GM19463 (cell line): ENCODE measurements at regions not wholly inside any gene's neighbourhood (a gene's known extent, or its start where the extent isn't known, plus 50 kb on each side); places are given as distances from the start of the nearest gene placed in this dataset.

Source experiments
- ATAC-seq: cut with Tn5 transposase; IDR thresholded peaks from one replicate; pipeline ENCODE4 v1.9.1; 2021; ENCODE audit warnings: mild to moderate bottlenecking, moderate library complexity; ENCODE audit not compliant: unreplicated experiment

DNA sequence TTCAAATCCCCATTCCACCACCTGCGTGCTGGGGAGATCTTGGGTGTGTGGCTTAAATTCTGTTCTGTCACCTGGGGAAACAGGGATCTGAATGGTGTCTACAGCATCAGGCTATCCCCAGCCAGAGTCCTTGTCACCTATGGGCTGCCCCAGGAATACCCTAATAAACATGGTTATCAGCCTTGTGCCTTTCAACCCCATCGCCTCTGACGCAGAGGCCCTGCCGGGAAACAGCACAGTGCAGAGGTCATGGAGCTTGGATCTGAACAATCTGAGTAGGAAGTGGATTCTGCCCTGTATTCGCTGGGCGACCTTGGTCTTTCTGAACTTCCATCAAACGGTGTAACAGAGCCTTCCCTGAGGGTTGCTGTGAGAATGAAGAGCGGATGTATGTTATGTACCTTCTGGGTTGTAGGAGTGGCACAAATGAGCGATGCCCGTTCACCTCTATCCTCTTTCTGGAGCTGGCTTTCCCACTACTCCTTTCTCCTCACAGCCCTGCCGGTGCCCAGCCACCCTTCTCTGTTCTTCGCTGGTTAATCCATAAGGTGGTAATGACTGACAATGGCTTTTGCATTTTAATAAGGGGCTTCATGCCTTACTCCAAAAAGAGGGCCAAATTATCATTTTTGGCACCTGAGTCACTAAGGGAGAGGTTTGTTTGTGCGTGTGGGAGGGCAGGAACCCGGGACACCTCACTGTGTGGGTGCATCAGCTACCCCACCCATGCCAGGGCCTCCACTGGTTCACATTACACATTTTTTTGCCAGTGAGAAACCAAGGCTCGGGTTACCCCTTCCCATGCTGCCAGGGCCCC is 256.5 kb downstream of the MYCN start:
- ATAC-seq: no peak

DNA sequence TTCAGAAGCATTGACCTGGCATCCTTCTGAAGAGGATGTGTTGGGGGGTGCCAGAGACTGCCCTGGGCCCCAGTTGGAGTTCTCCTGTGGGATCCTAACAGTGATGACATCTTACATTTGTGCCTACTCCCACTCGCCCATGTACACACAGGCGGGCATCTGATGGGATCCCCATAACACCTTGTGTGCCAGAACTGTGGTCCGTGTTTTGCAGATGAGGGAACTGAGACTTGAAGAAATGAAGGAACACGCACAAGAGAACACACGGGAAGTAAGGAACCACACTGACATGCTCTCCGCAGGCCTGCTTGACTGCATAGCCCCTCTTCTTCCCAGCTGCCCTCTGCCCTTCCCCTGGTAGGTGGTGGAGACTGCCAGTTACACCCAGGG is 255.3 kb downstream of the MYCN start:
- no peak for ATAC-seq

DNA sequence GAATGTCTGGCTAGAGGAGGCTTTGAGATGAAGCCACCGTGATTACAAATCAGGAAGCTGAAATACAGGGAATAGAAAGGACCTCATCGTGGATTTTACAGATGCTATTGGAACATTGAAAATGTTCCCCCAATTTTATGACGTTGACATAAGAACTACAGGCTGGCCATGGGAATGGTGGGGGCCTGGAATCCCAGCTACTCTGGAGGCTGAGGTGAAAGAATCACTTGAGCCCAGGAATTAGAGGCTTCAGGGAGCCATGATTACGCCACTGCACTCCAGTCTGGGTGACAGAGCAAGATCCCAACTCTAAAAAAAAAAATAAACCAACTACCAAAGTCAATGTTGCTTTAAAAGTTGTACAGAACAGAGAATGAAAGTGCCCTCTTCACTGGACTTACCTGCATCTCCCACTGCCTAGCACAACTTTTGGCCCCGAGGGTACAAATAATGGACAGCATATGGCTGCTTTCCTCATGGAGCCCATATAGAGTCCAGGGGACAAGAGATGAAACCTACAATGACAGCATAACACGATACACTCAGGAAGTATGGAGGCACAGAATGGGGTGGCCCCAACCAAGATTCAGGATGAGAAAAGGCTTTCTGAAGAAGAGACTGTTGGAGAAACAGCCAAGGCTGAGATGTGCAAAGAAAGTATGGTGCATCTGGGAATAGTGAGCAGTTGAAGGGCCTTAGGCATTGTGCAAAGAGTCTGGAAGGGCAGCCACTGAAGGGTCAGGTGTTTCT is 254.8 kb downstream of the MYCN start:
- ATAC-seq: no peak

DNA sequence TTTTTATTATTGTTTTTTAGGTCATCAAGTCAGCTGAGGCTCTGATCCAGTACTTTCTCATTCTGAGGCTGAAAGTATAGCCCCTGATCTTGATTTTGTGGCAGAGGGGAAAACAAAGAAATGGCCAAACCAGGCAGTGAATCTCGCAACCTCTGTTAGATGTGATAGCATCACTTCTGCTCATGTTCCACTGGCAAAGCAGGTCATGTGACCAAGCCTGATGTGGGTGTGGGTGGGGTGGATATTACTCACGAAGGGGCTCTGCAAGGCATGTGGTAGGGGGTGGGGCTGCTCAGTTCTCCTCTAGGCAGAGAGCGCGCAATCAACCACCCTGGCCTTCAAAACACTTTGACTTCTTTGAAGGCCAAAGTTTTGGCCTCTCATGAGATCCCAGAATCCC is 254.2 kb downstream of the MYCN start:
- no peak for ATAC-seq

DNA sequence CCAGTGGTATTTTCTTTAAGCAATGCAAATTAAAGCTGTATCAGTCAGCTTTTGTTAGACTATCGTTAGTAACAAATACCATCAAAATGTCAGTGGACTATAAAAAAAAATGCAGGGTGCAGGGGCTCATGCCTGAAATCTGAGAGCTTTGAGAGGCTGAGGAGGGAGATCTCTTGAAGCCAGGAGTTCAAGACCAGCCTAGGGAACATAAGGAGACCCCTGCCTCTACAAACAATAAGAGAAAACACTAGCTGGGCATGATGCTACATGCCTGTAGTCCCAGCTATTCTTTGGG is 253.7 kb downstream of the MYCN start:
- ATAC-seq: no peak

DNA sequence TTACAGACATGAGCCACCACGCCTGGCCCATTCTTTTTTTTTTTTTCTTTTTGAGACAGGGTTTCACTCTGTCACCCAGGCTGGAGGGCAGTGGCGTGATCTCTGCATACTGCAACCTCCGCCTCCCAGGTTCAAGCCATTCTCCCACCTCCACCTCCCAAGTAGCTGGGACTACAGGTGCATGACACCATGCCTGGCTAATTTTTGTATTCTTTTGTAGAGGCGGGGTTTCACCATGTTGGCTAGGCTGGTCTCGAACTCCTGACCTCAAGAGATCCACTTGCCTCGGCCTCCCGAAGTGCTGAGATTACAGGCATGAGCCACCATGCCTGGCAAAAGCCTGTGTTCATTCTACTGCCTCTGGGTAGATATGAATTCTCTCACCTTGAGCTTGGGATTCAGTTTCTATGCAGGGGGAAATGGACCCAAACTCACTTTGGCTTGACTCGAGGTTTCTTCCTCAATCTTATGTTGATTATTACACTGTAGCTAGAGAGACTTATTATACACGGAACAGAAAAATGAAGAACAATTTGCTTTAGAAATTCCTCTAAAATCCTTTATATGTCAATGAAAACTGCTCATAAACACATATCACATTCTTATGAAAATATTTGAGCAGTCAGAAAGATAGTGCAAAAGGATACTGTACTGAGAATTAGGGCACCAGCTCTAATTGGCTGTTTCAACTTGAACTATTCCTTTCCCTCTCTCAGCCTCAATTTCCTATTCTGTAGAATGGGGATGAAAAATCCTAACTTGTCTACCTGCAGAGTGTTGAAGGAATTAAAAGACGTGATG is 252.3 kb downstream of the MYCN start:
- ATAC-seq: no peak

DNA sequence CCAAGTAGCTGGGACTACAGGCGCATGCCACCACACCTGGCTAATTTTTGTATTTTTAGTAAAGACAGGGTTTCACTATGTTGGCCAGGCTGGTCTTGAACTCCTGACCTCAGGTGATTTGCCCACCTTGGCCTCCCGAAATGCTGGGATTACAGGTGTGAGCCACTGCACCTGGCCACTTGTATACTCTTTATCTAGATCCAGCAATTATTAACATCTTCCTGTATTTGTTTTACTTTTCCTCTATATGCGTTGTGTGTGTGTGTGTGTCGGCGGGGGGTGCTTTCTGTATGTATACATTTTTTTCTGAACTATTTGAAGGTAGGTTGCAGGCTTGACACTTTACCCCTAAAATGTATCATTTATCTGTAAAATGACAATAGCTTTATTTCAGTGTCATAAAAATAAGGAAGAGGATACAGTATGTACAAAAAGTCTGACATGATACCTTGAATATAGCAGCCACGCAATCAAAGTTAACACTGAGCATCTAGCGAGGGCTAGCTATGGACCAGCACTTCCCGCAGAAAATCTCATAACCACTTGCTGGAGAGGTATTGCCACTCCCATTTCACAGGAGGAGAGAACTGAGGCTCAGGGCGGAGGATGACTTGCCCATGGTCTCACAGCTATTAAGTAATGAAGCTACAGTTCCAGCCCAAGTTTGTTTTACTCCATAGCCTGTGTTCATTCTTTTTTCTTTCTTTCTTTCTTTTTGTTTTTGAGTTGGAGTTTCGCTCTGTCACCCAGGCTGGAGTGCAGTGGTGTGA is 251.3 kb downstream of the MYCN start:
- ATAC-seq: no peak

DNA sequence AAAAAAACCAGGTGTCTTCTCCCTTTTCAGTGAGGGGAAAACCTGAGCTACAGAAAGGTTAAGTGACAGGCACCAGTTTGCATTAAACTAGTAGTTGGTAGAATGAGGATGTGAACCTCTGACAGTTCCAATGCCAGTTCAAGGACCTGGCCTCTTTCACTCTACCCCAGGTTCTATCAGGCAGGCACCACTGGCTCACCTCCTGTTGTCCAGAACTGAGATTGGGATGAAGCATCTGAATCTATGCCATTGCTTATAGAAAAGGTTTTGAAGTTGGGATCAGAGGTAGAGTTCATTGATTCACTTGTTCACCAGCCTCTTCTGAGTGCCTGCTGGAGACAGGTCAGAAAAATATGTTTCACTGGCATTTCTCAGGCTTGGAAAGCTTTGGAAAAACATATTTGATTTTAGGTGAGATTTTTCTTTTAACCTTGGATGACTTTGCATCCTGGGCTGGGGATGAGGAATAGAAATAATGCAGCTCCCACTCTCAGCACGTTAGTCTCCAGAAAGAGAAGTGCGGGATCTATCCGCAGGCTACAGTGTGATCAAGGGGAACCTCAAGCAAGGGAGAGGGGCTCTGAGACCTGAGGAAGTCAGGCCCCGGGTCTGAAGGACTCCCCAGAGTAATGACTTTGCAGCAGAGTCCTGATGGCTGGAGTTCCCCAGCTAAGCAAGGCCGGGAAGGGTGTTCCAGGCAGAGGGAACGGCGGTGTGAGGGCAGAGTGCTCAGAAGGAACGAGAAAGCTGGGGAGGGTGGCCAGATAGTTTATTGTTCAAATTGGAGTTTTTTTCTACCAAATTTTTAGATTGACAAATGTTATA is 250.3 kb downstream of the MYCN start:
- no peak for ATAC-seq

DNA sequence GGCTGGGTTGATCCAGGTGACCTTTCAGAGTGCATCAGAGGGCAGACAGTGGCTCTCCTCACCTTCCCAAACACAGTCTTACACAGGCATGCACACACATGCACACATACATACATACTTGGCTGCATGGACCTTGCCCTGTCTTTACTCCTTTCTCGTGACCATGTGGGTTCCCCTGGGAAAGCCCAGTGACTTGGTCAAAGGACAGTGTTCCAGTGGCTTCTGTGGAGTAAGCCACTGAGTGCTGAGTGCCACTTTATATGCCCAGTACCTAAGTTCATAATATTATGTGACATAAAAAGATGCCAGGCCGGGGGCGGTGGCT is 249.4 kb downstream of the MYCN start:
- ATAC-seq: no peak

DNA sequence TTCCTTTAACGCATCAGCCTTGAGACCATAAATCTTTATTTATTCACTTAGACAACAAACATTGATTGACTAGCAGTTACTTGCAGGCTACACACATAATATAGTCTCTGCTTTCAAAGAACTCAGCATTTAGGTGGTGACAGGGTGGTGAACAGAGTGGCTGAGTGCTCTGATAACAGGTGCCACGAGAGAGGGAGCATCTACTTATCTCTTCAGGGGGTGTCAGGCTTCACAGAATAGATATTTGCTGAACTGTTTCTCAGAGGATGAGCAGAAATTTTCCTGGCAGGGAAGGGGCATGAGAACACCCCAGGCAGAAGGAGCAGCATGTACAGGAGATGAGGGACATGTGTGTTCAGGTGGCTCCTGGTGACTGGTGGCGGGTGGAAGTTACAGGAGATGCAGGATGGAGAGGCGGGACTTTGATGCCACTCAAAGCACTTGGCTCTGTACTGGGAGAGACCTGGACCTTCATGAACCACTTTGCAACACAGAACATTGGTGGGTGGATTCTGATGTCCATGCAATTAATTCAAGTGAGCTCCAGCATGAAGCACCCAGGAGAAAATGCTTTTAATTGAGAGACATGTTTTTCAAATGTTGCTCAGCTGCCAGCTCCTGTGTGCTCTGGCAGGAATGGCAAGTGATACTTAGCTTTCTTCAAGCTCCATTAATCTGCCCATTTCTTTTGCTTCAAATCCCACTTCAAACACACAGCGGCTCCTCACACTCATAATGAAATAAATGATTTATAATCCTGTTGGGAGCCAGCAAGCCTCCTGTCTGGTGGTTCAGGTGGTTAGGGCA is 248.9 kb downstream of the MYCN start:
- no peak for ATAC-seq

DNA sequence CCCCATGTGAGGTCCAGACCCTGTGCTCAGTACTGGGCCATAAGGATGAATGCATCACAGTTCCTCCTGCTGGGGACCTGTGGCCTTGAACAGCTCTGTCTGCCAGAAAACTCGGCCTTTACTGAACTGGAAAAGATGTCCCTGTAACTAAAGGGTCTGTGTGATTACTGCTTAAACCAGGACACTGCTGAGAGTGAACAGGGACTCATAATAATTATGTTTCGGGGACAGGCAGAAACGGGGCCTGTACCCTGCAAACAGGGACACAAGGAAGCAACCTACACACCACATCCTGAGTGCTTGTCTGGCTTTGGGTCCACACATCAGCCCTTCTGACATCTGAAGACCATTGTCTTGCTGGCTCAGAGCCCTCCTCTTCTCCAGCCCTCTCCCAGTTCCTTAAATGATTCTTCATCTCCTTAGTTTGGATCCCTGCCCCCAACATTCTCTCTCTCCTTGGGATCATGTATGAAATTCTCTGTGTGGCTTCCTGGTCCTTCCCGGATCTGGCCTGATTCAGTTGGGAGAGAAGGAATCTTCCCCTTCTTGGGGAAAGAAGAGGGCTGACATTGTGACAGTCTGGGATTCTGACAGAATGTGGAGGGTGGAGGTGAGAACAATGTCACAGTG is 248.0 kb downstream of the MYCN start:
- no peak for ATAC-seq

DNA sequence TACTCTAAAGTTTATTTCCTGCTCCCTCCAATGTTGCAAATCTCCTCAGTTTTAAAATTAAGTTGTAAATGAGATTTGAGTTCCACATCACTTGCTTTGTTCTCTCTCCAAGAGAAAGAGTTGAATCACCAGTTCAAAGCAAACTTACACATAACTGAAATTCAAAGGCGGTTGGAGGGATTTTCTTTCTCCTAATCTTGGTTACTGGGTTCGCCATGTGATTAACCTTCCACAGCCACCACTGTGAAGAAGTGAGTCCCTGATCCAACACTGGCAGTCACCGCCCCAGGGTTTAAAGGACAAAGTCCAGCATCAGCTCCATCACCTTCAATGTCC is 247.1 kb downstream of the MYCN start:
- ATAC-seq: no peak

DNA sequence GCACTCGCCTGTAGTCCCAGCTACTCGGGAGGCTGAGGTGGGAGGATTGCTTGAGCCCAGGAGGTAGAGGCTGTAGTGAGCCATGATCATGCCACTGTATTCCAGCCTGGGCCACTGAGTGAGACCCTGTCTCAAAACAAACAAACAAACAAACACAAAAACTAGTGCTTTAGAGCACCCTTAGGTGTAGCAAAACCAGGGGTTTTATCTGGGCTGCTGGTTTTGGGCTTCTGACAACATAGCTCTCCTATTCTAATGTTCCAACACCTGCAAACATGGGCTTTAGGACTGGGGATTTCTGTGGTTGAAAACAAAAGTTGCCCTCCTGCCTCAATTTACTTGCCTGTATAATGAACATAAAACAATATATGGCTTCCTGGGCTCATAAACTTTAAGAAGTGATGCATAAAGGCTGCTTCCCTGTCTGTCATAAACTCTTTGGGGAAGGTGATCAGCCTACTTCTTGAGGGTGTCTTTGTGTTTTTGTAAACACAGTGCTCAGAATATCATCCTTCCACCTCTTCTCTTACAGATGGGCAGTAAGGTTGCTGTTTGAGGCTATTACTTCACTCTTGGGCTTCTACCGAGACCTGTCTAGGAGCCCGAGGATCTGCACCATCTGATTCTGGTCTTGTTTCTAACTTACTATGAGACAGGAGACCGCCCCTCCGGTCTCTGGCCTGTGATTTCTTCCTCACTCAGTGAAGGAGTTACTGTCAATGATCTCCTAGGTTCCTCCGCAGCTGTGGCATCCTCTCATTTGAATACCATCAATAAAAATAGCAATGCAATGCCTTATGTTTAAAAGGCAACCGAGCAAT is 246.5 kb downstream of the MYCN start:
- no peak for ATAC-seq

DNA sequence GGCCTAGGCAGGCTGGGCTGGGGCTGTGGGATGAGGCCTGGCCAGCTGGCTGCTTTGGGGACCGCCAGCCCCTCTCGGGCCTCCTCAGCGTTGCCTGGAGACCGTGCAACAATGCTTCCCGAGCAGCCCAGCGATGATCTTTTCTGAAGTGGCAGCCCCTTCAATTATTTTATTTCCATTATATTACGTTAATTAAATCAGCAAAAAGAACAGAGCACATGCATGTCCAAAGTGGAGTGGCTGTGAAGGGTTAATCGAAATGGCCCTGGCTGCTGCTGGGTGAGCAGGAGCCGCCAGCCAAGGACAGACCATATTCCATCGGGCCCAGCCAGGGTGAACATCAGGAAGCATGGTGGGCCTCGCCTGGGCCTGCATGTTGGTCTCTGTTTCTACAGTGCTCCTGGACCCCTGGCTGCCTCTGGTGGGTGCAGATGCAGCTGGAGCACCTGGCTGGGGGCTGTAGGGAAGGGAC is 245.5 kb downstream of the MYCN start:
- no peak for ATAC-seq

DNA sequence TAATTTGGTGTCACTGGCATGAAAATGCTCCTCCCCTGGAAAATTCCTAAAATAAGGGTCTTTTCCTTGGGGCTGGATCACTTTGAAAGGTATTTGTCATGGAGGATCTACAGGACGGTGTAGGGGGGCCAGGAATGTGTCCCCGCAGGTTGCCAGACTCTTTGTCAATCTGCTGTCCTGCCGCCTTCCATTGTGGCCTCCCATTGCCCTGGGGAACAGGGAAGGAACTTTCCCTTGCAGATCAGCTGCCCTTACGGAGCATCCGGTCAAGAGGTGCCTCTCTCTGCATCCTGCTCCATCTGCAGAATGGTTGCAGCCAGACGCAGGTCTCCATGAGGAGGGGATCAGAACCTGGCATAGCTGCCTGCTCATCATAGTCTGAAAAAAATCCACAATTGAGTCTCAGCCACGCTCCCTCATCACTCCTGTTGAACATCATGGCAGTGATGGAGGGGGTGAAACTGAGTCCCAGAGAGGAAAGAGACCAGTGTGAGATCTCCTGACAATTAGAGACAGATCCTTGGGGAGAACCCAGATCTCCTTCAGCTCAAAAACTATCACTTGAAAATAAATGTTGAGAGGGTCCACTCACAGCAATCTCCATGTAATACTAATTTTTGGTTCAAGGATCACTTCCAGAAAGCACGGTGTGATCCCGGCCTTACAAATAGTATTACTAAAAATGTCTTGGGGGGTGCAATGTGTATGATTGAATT is 244.8 kb downstream of the MYCN start:
- no peak for ATAC-seq

DNA sequence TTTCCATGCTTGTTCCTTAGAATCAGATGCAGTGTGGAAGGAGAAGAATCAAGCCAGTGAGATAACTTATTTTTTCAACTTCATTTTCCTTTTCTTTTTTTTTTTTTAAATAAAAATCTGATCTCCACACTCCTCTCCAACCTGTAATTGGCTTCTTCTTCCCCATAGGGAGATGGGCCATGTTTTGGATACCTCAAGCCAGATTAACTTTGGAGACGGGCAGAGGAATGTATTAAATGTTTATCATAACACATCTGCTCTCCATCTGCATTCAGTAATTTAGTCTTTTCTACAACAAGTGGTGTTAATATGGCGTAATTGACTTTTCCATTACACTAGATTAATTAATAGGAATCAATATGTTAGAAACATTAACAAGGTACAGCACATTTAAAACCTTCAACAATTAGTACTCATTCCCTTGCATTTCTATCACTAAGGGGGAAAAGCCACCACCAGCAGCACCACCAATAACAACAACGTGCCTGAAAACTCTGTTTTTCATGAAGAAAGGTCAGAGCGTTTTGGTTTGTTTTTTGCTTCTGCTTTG is 244.1 kb downstream of the MYCN start:
- ATAC-seq: no peak

DNA sequence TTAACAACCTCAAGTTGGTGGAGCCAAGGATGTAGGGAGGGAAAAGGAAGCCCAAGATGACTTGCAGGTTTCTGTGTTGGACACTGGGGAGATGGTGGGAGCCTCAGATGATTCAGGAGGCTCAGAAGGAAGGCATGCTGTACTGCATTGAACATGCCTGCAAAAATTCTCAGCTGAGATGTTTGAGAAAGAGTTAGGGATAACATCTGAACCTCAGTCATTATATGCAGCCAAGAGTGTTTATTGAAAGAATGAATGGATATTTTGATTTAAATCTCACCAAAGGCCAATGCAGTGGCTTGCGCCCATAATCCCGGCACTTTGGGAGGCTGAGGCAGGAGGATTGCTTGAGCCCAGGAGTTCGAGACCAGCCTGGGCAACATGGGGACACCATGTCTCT is 243.0 kb downstream of the MYCN start:
- ATAC-seq: no peak
